WTC11 (cell line): ENCODE measurements at regions not wholly inside any gene's neighbourhood (a gene's known extent, or its start where the extent isn't known, plus 50 kb on each side); places are given as distances from the start of the nearest gene placed in this dataset.

Source experiments
- ATAC-seq: fragments of 200-7000 bp; cut with Tn5 transposase; 2 replicates; pipeline ENCODE4 v1.10.0; 2021; ENCODE audit warnings: mild to moderate bottlenecking, moderate library complexity
- CTCF ChIA-PET: fragments of 300-600 bp; sonication (Branson Sonifier 250); formaldehyde crosslinking; loops from one replicate; lab custom pipeline; 2021; ENCODE audit warnings: antibody characterized with exemption; lab: Charles Lee
- POLR2A ChIA-PET: fragments of 350-600 bp; sonication (Branson Sonifier 250); formaldehyde crosslinking; loops from one replicate; lab custom pipeline; 2021; ENCODE audit warnings: antibody characterized with exemption; lab: Charles Lee
- DNase-seq: peaks from one replicate; pipeline ENCODE4 v3.0.0; 2021; ENCODE audit warnings: low spot score
- H3K27ac Mint-ChIP-seq: 2 replicates; pipeline ENCODE4 v1.8.0; 2021; ENCODE audit warnings: mixed read lengths
- H3K27me3 Mint-ChIP-seq: 2 replicates; pipeline ENCODE4 v1.8.0; 2021; ENCODE audit warnings: low read depth, mild to moderate bottlenecking, moderate library complexity, mixed read lengths
- H3K36me3 Mint-ChIP-seq: 2 replicates; pipeline ENCODE4 v1.8.0; 2021; ENCODE audit warnings: mixed read lengths
- H3K4me1 Mint-ChIP-seq: 2 replicates; pipeline ENCODE4 v1.8.0; 2022; ENCODE audit warnings: mixed read lengths
- H3K4me3 Mint-ChIP-seq: 2 replicates; pipeline ENCODE4 v1.8.0; 2021; ENCODE audit warnings: mild to moderate bottlenecking, moderate library complexity, mixed read lengths
- H3K9me3 Mint-ChIP-seq: 2 replicates; pipeline ENCODE4 v1.8.0; 2021; ENCODE audit warnings: mixed read lengths
- CREB1 ChIP-seq: sonication (generic); formaldehyde crosslinking; IDR thresholded peaks from 2 replicates; pipeline ENCODE4 v1.8.0; 2023; ENCODE audit warnings: mild to moderate bottlenecking, missing genetic modification reagents
- ETV6 ChIP-seq: sonication (generic); formaldehyde crosslinking; IDR thresholded peaks from 2 replicates; pipeline ENCODE4 v1.8.1; 2022; ENCODE audit warnings: mild to moderate bottlenecking, missing genetic modification reagents
- FOXP1 ChIP-seq: sonication (generic); formaldehyde crosslinking; IDR thresholded peaks from 2 replicates; pipeline ENCODE4 v1.8.0; 2022; ENCODE audit warnings: missing genetic modification reagents, mild to moderate bottlenecking, moderate library complexity, borderline replicate concordance
- GRHL2 ChIP-seq: fragments of 250-450 bp; sonication (Bioruptor Pico); IDR thresholded peaks from 2 replicates; pipeline ENCODE4 v1.8.0; 2022; ENCODE audit warnings: mild to moderate bottlenecking, moderate library complexity; ENCODE audit not compliant: insufficient replicate concordance, severe bottlenecking
- GTF2I ChIP-seq: fragments of 250-450 bp; sonication (Bioruptor Pico); conservative IDR thresholded peaks from 2 replicates; pipeline ENCODE4 v1.4.0; 2021; ENCODE audit warnings: mild to moderate bottlenecking
- NFATC4 ChIP-seq: fragments of 250-450 bp; sonication (Bioruptor Pico); IDR thresholded peaks from 2 replicates; pipeline ENCODE4 v1.9.0; 2021; ENCODE audit warnings: mild to moderate bottlenecking
- NFE2L1 ChIP-seq: sonication (generic); formaldehyde crosslinking; IDR thresholded peaks from 2 replicates; pipeline ENCODE4 v1.8.1; 2023; ENCODE audit warnings: missing genetic modification reagents
- NR2C2 ChIP-seq: sonication (generic); formaldehyde crosslinking; IDR thresholded peaks from 2 replicates; pipeline ENCODE4 v1.8.0; 2022; ENCODE audit warnings: mild to moderate bottlenecking, missing genetic modification reagents
- NR3C1 ChIP-seq: sonication (generic); formaldehyde crosslinking; conservative IDR thresholded peaks from 2 replicates; pipeline ENCODE4 v1.8.1; 2023; ENCODE audit warnings: low read depth, mild to moderate bottlenecking, missing genetic modification reagents
- RORB ChIP-seq: fragments of 250-450 bp; sonication (Bioruptor Pico); IDR thresholded peaks from 2 replicates; pipeline ENCODE4 v1.9.0; 2021; ENCODE audit warnings: mild to moderate bottlenecking
- SMAD3 ChIP-seq: sonication (generic); formaldehyde crosslinking; IDR thresholded peaks from 2 replicates; pipeline ENCODE4 v1.8.0; 2022; ENCODE audit warnings: missing genetic modification reagents, mild to moderate bottlenecking, borderline replicate concordance
- ZNF138 ChIP-seq: sonication (generic); formaldehyde crosslinking; conservative IDR thresholded peaks from 2 replicates; pipeline ENCODE4 v1.8.1; 2022; ENCODE audit warnings: mild to moderate bottlenecking, moderate library complexity, missing genetic modification reagents
- ZNF263 ChIP-seq: sonication (generic); formaldehyde crosslinking; IDR thresholded peaks from 2 replicates; pipeline ENCODE4 v1.8.1; 2022; ENCODE audit warnings: low read depth, mild to moderate bottlenecking, moderate library complexity, missing genetic modification reagents
- TF ChIP-seq, protein P1 (sequence below): sonication (generic); formaldehyde crosslinking; IDR thresholded peaks from 2 replicates; pipeline ENCODE4 v1.8.1; 2023; ENCODE audit warnings: mild to moderate bottlenecking, missing genetic modification reagents, borderline replicate concordance
- TF ChIP-seq, protein P2 (sequence below): sonication (generic); formaldehyde crosslinking; IDR thresholded peaks from 2 replicates; pipeline ENCODE4 v1.8.0; 2023; ENCODE audit warnings: mild to moderate bottlenecking, missing genetic modification reagents
- TF ChIP-seq, protein P3 (sequence below): sonication (generic); formaldehyde crosslinking; IDR thresholded peaks from 2 replicates; pipeline ENCODE4 v1.8.1; 2022; ENCODE audit warnings: low read depth, mild to moderate bottlenecking, moderate library complexity, missing genetic modification reagents, borderline replicate concordance
- TF ChIP-seq, protein P4 (sequence below): sonication (generic); formaldehyde crosslinking; IDR thresholded peaks from 2 replicates; pipeline ENCODE4 v1.8.0; 2023; ENCODE audit warnings: missing genetic modification reagents
- TF ChIP-seq, protein P5 (sequence below): sonication (generic); formaldehyde crosslinking; IDR thresholded peaks from 2 replicates; pipeline ENCODE4 v1.8.1; 2023; ENCODE audit warnings: mild to moderate bottlenecking, missing genetic modification reagents
- TF ChIP-seq, protein P6 (sequence below): fragments of 250-450 bp; sonication (Bioruptor Pico); IDR thresholded peaks from 2 replicates; pipeline ENCODE4 v1.8.0; 2021; ENCODE audit warnings: mild to moderate bottlenecking
- TF ChIP-seq, protein P7 (sequence below): sonication (generic); formaldehyde crosslinking; IDR thresholded peaks from 2 replicates; pipeline ENCODE4 v1.8.0; 2022; ENCODE audit warnings: mild to moderate bottlenecking, missing genetic modification reagents

DNA sequence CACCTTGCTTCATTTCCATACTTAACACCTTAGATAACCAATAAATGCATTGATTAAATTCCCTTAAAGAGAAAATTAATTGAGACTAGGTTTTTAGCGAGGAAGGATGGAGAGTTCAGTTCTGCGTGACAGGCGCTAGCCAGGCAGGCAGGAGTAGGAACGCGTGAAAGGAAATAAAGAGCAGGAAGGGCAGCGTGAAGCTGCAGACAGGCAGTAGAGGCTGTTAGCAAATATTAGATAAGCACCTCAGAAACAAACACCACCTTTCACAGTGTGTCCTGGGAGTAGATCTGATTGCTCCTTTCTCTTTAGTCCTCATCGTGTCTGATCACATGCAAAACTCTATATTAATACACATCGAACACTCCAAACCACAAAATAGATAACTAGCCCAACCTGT, 282.7 kb upstream of the ADGRL2 start (continued):
- TF ChIP-seq, protein P1, sequence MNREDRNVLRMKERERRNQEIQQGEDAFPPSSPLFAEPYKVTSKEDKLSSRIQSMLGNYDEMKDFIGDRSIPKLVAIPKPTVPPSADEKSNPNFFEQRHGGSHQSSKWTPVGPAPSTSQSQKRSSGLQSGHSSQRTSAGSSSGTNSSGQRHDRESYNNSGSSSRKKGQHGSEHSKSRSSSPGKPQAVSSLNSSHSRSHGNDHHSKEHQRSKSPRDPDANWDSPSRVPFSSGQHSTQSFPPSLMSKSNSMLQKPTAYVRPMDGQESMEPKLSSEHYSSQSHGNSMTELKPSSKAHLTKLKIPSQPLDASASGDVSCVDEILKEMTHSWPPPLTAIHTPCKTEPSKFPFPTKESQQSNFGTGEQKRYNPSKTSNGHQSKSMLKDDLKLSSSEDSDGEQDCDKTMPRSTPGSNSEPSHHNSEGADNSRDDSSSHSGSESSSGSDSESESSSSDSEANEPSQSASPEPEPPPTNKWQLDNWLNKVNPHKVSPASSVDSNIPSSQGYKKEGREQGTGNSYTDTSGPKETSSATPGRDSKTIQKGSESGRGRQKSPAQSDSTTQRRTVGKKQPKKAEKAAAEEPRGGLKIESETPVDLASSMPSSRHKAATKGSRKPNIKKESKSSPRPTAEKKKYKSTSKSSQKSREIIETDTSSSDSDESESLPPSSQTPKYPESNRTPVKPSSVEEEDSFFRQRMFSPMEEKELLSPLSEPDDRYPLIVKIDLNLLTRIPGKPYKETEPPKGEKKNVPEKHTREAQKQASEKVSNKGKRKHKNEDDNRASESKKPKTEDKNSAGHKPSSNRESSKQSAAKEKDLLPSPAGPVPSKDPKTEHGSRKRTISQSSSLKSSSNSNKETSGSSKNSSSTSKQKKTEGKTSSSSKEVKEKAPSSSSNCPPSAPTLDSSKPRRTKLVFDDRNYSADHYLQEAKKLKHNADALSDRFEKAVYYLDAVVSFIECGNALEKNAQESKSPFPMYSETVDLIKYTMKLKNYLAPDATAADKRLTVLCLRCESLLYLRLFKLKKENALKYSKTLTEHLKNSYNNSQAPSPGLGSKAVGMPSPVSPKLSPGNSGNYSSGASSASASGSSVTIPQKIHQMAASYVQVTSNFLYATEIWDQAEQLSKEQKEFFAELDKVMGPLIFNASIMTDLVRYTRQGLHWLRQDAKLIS (CRISPR knock-in tag), result no peak
- no peak for TF ChIP-seq CREB1
- no peak for TF ChIP-seq RORB
- TF ChIP-seq, protein P2, sequence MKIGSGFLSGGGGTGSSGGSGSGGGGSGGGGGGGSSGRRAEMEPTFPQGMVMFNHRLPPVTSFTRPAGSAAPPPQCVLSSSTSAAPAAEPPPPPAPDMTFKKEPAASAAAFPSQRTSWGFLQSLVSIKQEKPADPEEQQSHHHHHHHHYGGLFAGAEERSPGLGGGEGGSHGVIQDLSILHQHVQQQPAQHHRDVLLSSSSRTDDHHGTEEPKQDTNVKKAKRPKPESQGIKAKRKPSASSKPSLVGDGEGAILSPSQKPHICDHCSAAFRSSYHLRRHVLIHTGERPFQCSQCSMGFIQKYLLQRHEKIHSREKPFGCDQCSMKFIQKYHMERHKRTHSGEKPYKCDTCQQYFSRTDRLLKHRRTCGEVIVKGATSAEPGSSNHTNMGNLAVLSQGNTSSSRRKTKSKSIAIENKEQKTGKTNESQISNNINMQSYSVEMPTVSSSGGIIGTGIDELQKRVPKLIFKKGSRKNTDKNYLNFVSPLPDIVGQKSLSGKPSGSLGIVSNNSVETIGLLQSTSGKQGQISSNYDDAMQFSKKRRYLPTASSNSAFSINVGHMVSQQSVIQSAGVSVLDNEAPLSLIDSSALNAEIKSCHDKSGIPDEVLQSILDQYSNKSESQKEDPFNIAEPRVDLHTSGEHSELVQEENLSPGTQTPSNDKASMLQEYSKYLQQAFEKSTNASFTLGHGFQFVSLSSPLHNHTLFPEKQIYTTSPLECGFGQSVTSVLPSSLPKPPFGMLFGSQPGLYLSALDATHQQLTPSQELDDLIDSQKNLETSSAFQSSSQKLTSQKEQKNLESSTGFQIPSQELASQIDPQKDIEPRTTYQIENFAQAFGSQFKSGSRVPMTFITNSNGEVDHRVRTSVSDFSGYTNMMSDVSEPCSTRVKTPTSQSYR (CRISPR knock-in tag), result no peak
- no peak for TF ChIP-seq NR2C2 (CRISPR knock-in tag)

DNA sequence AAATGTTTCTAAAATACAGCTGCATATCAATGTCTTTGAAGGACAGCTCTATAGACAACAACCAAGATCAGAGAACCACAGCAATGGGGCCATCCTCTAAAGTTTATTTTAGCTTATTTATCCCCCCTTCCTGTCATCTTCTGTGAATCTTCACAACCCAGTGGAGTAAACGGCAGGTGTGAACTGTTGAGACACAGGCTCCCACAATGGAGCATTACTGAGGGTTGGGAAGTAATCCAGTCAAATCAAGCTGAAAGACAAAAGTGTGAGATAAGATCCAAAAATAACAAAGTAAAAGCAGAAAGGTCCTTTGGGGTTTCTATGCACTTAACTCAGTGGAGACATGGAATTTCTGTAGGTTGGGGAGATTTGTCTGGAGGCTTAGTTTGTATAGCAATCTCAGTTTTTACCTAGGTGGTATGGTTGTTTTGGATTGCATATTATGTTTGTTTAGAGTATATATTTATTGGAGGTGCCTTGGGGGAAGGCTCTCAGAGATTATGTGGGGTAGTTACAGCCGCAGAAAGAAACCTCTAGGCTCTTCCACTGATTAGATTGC, 286.9 kb upstream of the ADGRL2 start:
- Mint-ChIP-seq H3K27ac (peak overlapping the region; percentile 0; the same call in 1 of the 2 replicates), H3K9me3 (no peaks in the 10 kb centered on the region), H3K4me1 (peaks cover 65% of the 10 kb centered on the region), H3K27me3 (no peaks in the 10 kb centered on the region), H3K36me3 (no peaks in the 10 kb centered on the region), H3K4me3 (no peak overlapping the region)
- DNase-seq (no peak), ATAC-seq (no peak)
- ChIA-PET CTCF (no interaction called here), POLR2A (no interaction called here)
- TF ChIP-seq, protein P3, sequence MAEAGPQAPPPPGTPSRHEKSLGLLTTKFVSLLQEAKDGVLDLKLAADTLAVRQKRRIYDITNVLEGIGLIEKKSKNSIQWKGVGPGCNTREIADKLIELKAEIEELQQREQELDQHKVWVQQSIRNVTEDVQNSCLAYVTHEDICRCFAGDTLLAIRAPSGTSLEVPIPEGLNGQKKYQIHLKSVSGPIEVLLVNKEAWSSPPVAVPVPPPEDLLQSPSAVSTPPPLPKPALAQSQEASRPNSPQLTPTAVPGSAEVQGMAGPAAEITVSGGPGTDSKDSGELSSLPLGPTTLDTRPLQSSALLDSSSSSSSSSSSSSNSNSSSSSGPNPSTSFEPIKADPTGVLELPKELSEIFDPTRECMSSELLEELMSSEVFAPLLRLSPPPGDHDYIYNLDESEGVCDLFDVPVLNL (CRISPR knock-in tag), result no peak
- TF ChIP-seq NR3C1 (CRISPR knock-in tag) (no peak), SMAD3 (no peak), ZNF263 (no peak), GRHL2 (CRISPR knock-in tag) (no peak), NFATC4 (no peak), GTF2I (CRISPR knock-in tag) (no peak), FOXP1 (no peak), ETV6 (CRISPR knock-in tag) (no peak), NFE2L1 (CRISPR knock-in tag) (no peak), ZNF138 (CRISPR knock-in tag) (no peak)
- TF ChIP-seq, protein P4, sequence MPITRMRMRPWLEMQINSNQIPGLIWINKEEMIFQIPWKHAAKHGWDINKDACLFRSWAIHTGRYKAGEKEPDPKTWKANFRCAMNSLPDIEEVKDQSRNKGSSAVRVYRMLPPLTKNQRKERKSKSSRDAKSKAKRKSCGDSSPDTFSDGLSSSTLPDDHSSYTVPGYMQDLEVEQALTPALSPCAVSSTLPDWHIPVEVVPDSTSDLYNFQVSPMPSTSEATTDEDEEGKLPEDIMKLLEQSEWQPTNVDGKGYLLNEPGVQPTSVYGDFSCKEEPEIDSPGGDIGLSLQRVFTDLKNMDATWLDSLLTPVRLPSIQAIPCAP (CRISPR knock-in tag), result no peak
- TF ChIP-seq, protein P5, sequence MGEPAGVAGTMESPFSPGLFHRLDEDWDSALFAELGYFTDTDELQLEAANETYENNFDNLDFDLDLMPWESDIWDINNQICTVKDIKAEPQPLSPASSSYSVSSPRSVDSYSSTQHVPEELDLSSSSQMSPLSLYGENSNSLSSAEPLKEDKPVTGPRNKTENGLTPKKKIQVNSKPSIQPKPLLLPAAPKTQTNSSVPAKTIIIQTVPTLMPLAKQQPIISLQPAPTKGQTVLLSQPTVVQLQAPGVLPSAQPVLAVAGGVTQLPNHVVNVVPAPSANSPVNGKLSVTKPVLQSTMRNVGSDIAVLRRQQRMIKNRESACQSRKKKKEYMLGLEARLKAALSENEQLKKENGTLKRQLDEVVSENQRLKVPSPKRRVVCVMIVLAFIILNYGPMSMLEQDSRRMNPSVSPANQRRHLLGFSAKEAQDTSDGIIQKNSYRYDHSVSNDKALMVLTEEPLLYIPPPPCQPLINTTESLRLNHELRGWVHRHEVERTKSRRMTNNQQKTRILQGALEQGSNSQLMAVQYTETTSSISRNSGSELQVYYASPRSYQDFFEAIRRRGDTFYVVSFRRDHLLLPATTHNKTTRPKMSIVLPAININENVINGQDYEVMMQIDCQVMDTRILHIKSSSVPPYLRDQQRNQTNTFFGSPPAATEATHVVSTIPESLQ (CRISPR knock-in tag), result no peak
- TF ChIP-seq, protein P6, sequence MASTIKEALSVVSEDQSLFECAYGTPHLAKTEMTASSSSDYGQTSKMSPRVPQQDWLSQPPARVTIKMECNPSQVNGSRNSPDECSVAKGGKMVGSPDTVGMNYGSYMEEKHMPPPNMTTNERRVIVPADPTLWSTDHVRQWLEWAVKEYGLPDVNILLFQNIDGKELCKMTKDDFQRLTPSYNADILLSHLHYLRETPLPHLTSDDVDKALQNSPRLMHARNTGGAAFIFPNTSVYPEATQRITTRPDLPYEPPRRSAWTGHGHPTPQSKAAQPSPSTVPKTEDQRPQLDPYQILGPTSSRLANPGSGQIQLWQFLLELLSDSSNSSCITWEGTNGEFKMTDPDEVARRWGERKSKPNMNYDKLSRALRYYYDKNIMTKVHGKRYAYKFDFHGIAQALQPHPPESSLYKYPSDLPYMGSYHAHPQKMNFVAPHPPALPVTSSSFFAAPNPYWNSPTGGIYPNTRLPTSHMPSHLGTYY (CRISPR knock-in tag), result no peak
- TF ChIP-seq, protein P7, sequence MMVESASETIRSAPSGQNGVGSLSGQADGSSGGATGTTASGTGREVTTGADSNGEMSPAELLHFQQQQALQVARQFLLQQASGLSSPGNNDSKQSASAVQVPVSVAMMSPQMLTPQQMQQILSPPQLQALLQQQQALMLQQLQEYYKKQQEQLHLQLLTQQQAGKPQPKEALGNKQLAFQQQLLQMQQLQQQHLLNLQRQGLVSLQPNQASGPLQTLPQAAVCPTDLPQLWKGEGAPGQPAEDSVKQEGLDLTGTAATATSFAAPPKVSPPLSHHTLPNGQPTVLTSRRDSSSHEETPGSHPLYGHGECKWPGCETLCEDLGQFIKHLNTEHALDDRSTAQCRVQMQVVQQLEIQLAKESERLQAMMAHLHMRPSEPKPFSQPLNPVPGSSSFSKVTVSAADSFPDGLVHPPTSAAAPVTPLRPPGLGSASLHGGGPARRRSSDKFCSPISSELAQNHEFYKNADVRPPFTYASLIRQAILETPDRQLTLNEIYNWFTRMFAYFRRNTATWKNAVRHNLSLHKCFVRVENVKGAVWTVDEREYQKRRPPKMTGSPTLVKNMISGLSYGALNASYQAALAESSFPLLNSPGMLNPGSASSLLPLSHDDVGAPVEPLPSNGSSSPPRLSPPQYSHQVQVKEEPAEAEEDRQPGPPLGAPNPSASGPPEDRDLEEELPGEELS (CRISPR knock-in tag), result no peak
